Loucy (cell line): ENCODE measurements at regions not wholly inside any gene's neighbourhood (a gene's known extent, or its start where the extent isn't known, plus 50 kb on each side); places are given as distances from the start of the nearest gene placed in this dataset.

Experiments
- H2AFZ ChIP-seq: fragments of 200-600 bp; sonication (generic); 2 replicates; pipeline ENCODE4 v1.6.0; 2016; ENCODE audit warnings: antibody characterized with exemption, mild to moderate bottlenecking, low read length, moderate library complexity
- H3F3A ChIP-seq: fragments of 200-600 bp; 2 replicates; pipeline ENCODE4 v1.6.0; 2016; ENCODE audit warnings: antibody characterized with exemption, low read depth, mild to moderate bottlenecking
- H3K27me3 ChIP-seq: fragments of 200-600 bp; sonication (generic); 2 replicates; pipeline ENCODE4 v1.6.1; 2014; ENCODE audit warnings: low read length, mild to moderate bottlenecking; ENCODE audit not compliant: insufficient read depth, poor library complexity, severe bottlenecking
- H3K36me3 ChIP-seq: fragments of 200-600 bp; sonication (generic); 2 replicates; pipeline ENCODE4 v1.6.1; 2016; ENCODE audit warnings: low read length; ENCODE audit not compliant: insufficient read depth
- H3K4me1 ChIP-seq: fragments of 200-600 bp; sonication (generic); 2 replicates; pipeline ENCODE4 v1.5.1; 2014; ENCODE audit warnings: low read length, mild to moderate bottlenecking; ENCODE audit not compliant: insufficient read depth, poor library complexity, severe bottlenecking
- H3K4me2 ChIP-seq: fragments of 200-600 bp; sonication (generic); 2 replicates; pipeline ENCODE4 v1.6.0; 2014; ENCODE audit warnings: antibody characterized with exemption, low read length, low read depth, mild to moderate bottlenecking; ENCODE audit not compliant: poor library complexity, severe bottlenecking
- H3K4me3 ChIP-seq: fragments of 200-600 bp; sonication (generic); 2 replicates; pipeline ENCODE4 v1.5.1; 2014; ENCODE audit warnings: low read length, mild to moderate bottlenecking, mixed read lengths; ENCODE audit not compliant: poor library complexity, severe bottlenecking
- H3K79me2 ChIP-seq: fragments of 200-600 bp; sonication (generic); 2 replicates; pipeline ENCODE4 v1.6.1; 2014; ENCODE audit warnings: low read length; ENCODE audit not compliant: insufficient read depth
- H3K9ac ChIP-seq: fragments of 200-600 bp; sonication (generic); 2 replicates; pipeline ENCODE4 v1.6.0; 2014; ENCODE audit warnings: mild to moderate bottlenecking, low read depth, low read length, moderate library complexity; ENCODE audit not compliant: poor library complexity, severe bottlenecking
- H3K9me2 ChIP-seq: fragments of 200-600 bp; sonication (generic); replicated peaks from 2 replicates; pipeline ENCODE4 v1.6.1; 2016; ENCODE audit warnings: low read depth, low read length, mixed read lengths
- H3K9me3 ChIP-seq: fragments of 200-600 bp; sonication (generic); 2 replicates; pipeline ENCODE4 v1.6.1; 2014; ENCODE audit warnings: mild to moderate bottlenecking, antibody characterized with exemption, low read length, low read depth; ENCODE audit not compliant: insufficient read depth
- H4K20me1 ChIP-seq: fragments of 200-600 bp; sonication (generic); 2 replicates; pipeline ENCODE4 v1.6.0; 2014; ENCODE audit warnings: antibody characterized with exemption, low read length, mild to moderate bottlenecking; ENCODE audit not compliant: insufficient read depth, poor library complexity, severe bottlenecking
- CTCF ChIP-seq: fragments of 200-600 bp; sonication (generic); conservative IDR thresholded peaks from 2 replicates; pipeline ENCODE4 v1.5.1; 2014; ENCODE audit warnings: mild to moderate bottlenecking, antibody characterized with exemption, low read length
- EZH2phosphoT487 ChIP-seq: fragments of 200-600 bp; IDR thresholded peaks from 2 replicates; pipeline ENCODE4 v1.6.1; 2018; ENCODE audit warnings: antibody characterized with exemption, mild to moderate bottlenecking, moderate library complexity, borderline replicate concordance

GRCh38 chr13:109904218-109904617, 117.8 kb upstream of the IRS2 start:
- no peaks in the 10 kb centered on the region for H3F3A ChIP-seq
- H2AFZ ChIP-seq, result no peak overlapping the region
- no peak overlapping the region for H3K4me2 ChIP-seq
- H3K4me1 ChIP-seq, result no peaks in the 10 kb centered on the region
- no peaks in the 10 kb centered on the region for H4K20me1 ChIP-seq
- no peaks in the 10 kb centered on the region for H3K9me3 ChIP-seq
- no peaks in the 10 kb centered on the region for H3K36me3 ChIP-seq
- TF ChIP-seq EZH2phosphoT487, result no peak
- TF ChIP-seq CTCF, result peak; percentile 17; the same call in 1 of the 2 replicates
- no peak overlapping the region for H3K9ac ChIP-seq
- no peak overlapping the region for H3K4me3 ChIP-seq
- no peaks in the 10 kb centered on the region for H3K9me2 ChIP-seq
- H3K27me3 ChIP-seq, result no peaks in the 10 kb centered on the region
- H3K79me2 ChIP-seq, result no peaks in the 10 kb centered on the region

DNA sequence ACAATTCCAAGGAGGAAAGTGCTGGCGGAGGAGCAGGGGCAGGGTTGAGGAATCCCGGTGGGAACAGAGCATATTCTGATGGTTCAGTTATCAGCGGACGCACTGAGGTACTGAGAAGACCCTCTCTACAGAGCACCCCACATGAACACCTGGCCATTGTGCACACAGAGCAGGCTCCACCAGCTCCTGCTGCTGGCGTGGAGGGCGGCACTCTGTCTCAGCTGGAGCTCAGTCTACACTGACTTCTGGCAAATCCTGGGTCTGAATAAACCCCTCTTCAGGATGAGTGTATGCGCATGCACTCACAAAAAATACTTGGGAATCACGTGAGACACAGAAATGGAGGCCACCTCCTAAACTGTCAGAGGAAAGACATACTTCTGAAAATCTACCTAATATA, 114.4 kb upstream of the IRS2 start:
- H3K9me3 ChIP-seq, result no peaks in the 10 kb centered on the region
- H3K79me2 ChIP-seq, result no peaks in the 10 kb centered on the region
- no peak for TF ChIP-seq CTCF
- no peak for TF ChIP-seq EZH2phosphoT487
- H3K36me3 ChIP-seq, result no peaks in the 10 kb centered on the region
- H3K4me1 ChIP-seq, result no peaks in the 10 kb centered on the region
- H3K4me2 ChIP-seq, result no peak overlapping the region
- H3K9ac ChIP-seq, result no peak overlapping the region
- no peaks in the 10 kb centered on the region for H3K27me3 ChIP-seq
- no peaks in the 10 kb centered on the region for H3K9me2 ChIP-seq
- H2AFZ ChIP-seq, result no peak overlapping the region
- no peaks in the 10 kb centered on the region for H4K20me1 ChIP-seq
- H3F3A ChIP-seq, result no peaks in the 10 kb centered on the region
- no peak overlapping the region for H3K4me3 ChIP-seq

DNA sequence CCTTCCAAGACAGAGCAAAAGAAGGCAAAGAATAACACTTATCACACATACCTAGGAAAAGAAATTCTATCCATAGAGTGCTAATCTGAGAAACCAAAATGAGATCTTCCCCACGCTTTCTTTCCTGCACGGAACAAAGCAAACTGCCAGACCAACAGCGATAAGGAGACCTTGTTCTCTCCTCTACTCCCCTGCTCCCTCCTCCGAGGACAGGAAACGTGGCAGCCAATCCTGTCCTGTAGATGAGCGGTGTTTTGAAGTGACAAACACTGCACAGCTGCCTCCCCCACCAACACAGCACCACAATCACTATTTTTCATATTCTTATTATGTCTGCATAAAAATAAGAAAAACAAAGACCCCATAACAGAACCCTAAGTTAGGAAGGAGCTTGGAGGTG, 113.9 kb upstream of the IRS2 start:
- Histone ChIP-seq H3K9me3 (no peaks in the 10 kb centered on the region), H3K36me3 (no peaks in the 10 kb centered on the region), H3K4me2 (no peak overlapping the region), H3F3A (no peaks in the 10 kb centered on the region), H3K27me3 (no peaks in the 10 kb centered on the region), H3K9ac (no peak overlapping the region), H3K79me2 (no peaks in the 10 kb centered on the region), H3K9me2 (no peaks in the 10 kb centered on the region), H3K4me1 (no peaks in the 10 kb centered on the region), H2AFZ (no peak overlapping the region), H4K20me1 (no peaks in the 10 kb centered on the region), H3K4me3 (no peak overlapping the region)
- TF ChIP-seq EZH2phosphoT487 (no peak), CTCF (no peak)
